Natural killer cell (primary cell): ENCODE measurements at regions not wholly inside any gene's neighbourhood (a gene's known extent, or its start where the extent isn't known, plus 50 kb on each side); places are given as distances from the start of the nearest gene placed in this dataset.

Experiments
- ATAC-seq, 3 donors: fragments of 150-1000 bp in 2 of 3; fragments of 200-7000 bp in 1 of 3; cut with Tn5 transposase; 1 replicate in 1 of 3; 2 replicates in 2 of 3; pipeline ENCODE4 v1.10.0; 2021; ENCODE audit warnings: mild to moderate bottlenecking in 2 of 3, moderate library complexity in 2 of 3
- DNase-seq, 2 donors: peaks; one replicate each; pipeline versions ENCODE4 v3.0.0 to v3.0.0-alpha.2; 2013 to 2021; ENCODE audit warnings: mixed read lengths in 1 of 2
- H3K27ac ChIP-seq: one replicate; pipeline ENCODE4 v1.5.1; 2013; ENCODE audit warnings: mild to moderate bottlenecking, low read length
- H3K27me3 ChIP-seq: one replicate; pipeline ENCODE4 v1.6.1; 2013; ENCODE audit warnings: low read length; ENCODE audit not compliant: control insufficient read depth, insufficient read depth
- H3K36me3 ChIP-seq: one replicate; pipeline ENCODE4 v1.6.1; 2013; ENCODE audit warnings: low read length; ENCODE audit not compliant: control insufficient read depth, insufficient read depth
- H3K4me1 ChIP-seq: one replicate; pipeline ENCODE4 v1.6.1; 2013; ENCODE audit warnings: low read length; ENCODE audit not compliant: control insufficient read depth, insufficient read depth
- H3K4me3 ChIP-seq: one replicate; pipeline ENCODE4 v1.5.1; 2013; ENCODE audit warnings: low read length
- H3K9me3 ChIP-seq: one replicate; pipeline ENCODE4 v1.6.1; 2013; ENCODE audit warnings: low read length; ENCODE audit not compliant: control insufficient read depth, insufficient read depth
- H3K27ac Mint-ChIP-seq, 2 donors: one replicate each; pipeline ENCODE4 v1.8.0; 2022; ENCODE audit warnings: mild to moderate bottlenecking in 2 of 2, mixed read lengths in 2 of 2, moderate library complexity in 1 of 2
- H3K27me3 Mint-ChIP-seq, 2 donors: one replicate each; pipeline ENCODE4 v1.8.0; 2022; ENCODE audit warnings: low read depth in 2 of 2, mixed read lengths in 2 of 2
- H3K36me3 Mint-ChIP-seq: one replicate; pipeline ENCODE4 v1.8.0; 2022; ENCODE audit warnings: mixed read lengths
- H3K4me1 Mint-ChIP-seq, 2 donors: one replicate each; pipeline ENCODE4 v1.8.0; 2022; ENCODE audit warnings: mixed read lengths in 2 of 2
- H3K4me3 Mint-ChIP-seq: one replicate; pipeline ENCODE4 v1.8.0; 2022; ENCODE audit warnings: mild to moderate bottlenecking, moderate library complexity, mixed read lengths
- H3K9me3 Mint-ChIP-seq, 2 donors: one replicate each; pipeline ENCODE4 v1.8.0; 2022; ENCODE audit warnings: mixed read lengths in 2 of 2
- CTCF ChIP-seq: fragments of 200-600 bp; IDR thresholded peaks from one replicate; pipeline ENCODE4 v1.8.0; 2022; ENCODE audit warnings: antibody characterized with exemption
- WGBS: methylation state at CpG from one replicate; pipeline ENCODE4 v1.1.7; 2013; ENCODE audit warnings: missing lambda C conversion rate; ENCODE audit not compliant: insufficient coverage; 5-methylcytosine and 5-hydroxymethylcytosine counted together
- intact Hi-C: fragments of 100-400 bp; cut with micrococcal nuclease; formaldehyde crosslinking; loops from one replicate; pipeline ENCODE4 v1.14.2; 2022

GRCh38 chr11:127369356-127369755 lies 368.8 kb upstream of the KIRREL3 start:
- no peaks in the 10 kb centered on the region for H3K4me1 Mint-ChIP-seq

DNA sequence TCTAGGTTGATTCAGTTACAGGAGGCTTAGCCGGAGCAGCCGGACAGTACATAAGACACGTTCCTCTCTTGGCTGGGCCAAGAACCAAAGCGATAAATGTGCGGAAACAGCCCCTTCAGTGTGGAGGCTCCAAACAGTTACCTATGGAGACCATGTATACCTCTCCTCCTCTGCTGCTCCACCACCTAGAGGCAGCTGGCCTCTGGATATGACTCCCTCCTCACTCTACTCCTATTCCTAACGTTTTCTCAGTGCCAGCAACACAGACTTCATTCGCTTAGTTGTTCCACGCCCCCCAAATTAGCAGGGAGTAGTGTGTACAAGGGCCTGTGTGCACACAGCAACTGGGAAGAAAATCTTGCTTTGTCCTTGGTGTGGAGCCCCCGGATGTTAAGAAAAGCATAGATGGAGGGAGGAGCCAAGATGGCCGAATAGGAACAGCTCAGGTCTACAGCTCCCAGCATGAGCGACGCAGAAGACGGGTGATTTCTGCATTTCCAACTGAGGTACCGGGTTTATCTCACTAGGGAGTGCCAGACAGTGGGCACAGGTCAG lies 362.3 kb upstream of the KIRREL3 start:
- intact Hi-C loops: no loop called here
- no peak overlapping the region for H3K4me3 Mint-ChIP-seq
- Histone ChIP-seq H3K4me1 (no peaks in the 10 kb centered on the region), H3K27me3 (no peaks in the 10 kb centered on the region), H3K9me3 (no peaks in the 10 kb centered on the region), H3K36me3 (no peaks in the 10 kb centered on the region), H3K4me3 (no peak overlapping the region), H3K27ac (no peak overlapping the region)
- ATAC-seq: no peak
- H3K27me3 Mint-ChIP-seq: peaks cover 0 to 2% of the 10 kb centered on the region in 2 donors
- no peak for DNase-seq
- H3K9me3 Mint-ChIP-seq: no peaks in the 10 kb centered on the region
- no peaks in the 10 kb centered on the region for H3K36me3 Mint-ChIP-seq
- no peaks in the 10 kb centered on the region for H3K4me1 Mint-ChIP-seq
- TF ChIP-seq CTCF: no peak
- H3K27ac Mint-ChIP-seq: no peak overlapping the region
- 88% methylated on average over 14 of the region's 14 CpGs for WGBS

More at GRCh38 chr11:127369356-127369755, 368.8 kb upstream of the KIRREL3 start:
- Histone ChIP-seq H3K27ac (no peak overlapping the region), H3K9me3 (no peaks in the 10 kb centered on the region), H3K4me3 (no peak overlapping the region), H3K27me3 (no peaks in the 10 kb centered on the region), H3K36me3 (no peaks in the 10 kb centered on the region), H3K4me1 (no peaks in the 10 kb centered on the region)
- peaks cover 0 to 3% of the 10 kb centered on the region in 2 donors for H3K9me3 Mint-ChIP-seq
- no peaks in the 10 kb centered on the region for H3K27me3 Mint-ChIP-seq
- intact Hi-C loops: no loop called here
- ATAC-seq: no peak
- no peak overlapping the region for H3K27ac Mint-ChIP-seq
- no peak for DNase-seq
- WGBS: 94% methylated on average over 8 of the region's 8 CpGs
- TF ChIP-seq CTCF: no peak
- no peak overlapping the region for H3K4me3 Mint-ChIP-seq
- no peaks in the 10 kb centered on the region for H3K36me3 Mint-ChIP-seq

DNA sequence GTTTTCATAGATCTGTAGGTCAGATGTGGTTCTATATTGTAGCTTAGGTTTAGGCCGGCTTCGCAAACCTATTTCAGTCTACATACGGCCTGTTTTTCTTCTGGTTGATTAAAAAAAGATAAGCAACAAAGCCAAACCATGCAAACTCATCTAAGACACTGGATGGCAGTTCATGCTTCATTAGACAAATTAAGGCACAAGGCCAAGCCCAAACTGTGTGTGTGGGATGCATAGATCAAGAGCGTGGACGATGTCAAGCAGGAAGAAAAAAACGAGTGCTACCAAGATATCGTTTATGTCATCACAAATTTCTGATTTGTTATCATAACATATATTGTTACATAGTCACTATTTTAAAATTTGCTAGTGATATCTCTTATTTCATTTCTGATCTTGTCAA lies 357.6 kb upstream of the KIRREL3 start:
- no peak overlapping the region for H3K27ac ChIP-seq
- no peaks in the 10 kb centered on the region for H3K27me3 ChIP-seq
- no peak for TF ChIP-seq CTCF
- intact Hi-C loops: no loop called here
- H3K4me3 ChIP-seq: no peak overlapping the region
- H3K9me3 ChIP-seq: no peaks in the 10 kb centered on the region
- Mint-ChIP-seq H3K27me3 (peaks cover 0 to 4% of the 10 kb centered on the region in 2 donors), H3K4me1 (no peaks in the 10 kb centered on the region), H3K36me3 (no peaks in the 10 kb centered on the region), H3K27ac (no peak overlapping the region), H3K9me3 (peaks cover 0 to 2% of the 10 kb centered on the region in 2 donors), H3K4me3 (no peak overlapping the region)
- ATAC-seq (no peak), DNase-seq (no peak)
- 98% methylated on average over 5 of the region's 7 CpGs for WGBS
- no peaks in the 10 kb centered on the region for H3K4me1 ChIP-seq
- H3K36me3 ChIP-seq: no peaks in the 10 kb centered on the region

GRCh38 chr11:127350476-127350875 lies 349.9 kb upstream of the KIRREL3 start:
- intact Hi-C loops: no loop called here
- TF ChIP-seq CTCF: no peak
- Mint-ChIP-seq H3K9me3 (peaks cover 0 to 11% of the 10 kb centered on the region in 2 donors), H3K27ac (no peak overlapping the region), H3K27me3 (peaks cover 5 to 16% of the 10 kb centered on the region in 2 donors), H3K4me1 (no peaks in the 10 kb centered on the region), H3K36me3 (no peaks in the 10 kb centered on the region), H3K4me3 (no peak overlapping the region)
- Histone ChIP-seq H3K27me3 (no peaks in the 10 kb centered on the region), H3K4me1 (no peaks in the 10 kb centered on the region), H3K4me3 (no peak overlapping the region), H3K36me3 (no peaks in the 10 kb centered on the region), H3K9me3 (no peaks in the 10 kb centered on the region), H3K27ac (no peak overlapping the region)
- no peak for ATAC-seq
- WGBS: 53% methylated on average over 2 of the region's 3 CpGs
- no peak for DNase-seq
